Endothelial cell of umbilical vein (primary cell): ENCODE measurements at regions not wholly inside any gene's neighbourhood (a gene's known extent, or its start where the extent isn't known, plus 50 kb on each side); places are given as distances from the start of the nearest gene placed in this dataset.

ENCODE experiments used
- BruUV-seq: library from RNA; stranded (reverse); fragments of 400-500 nt; replicated peaks from 2 replicates; lab custom pipeline; 2021; lab: Mats Ljungman, UMichigan
- CTCF ChIA-PET: fragments of 300-600, 350-600 bp; sonication (Branson Sonifier 250); formaldehyde crosslinking; loops from one replicate; lab custom pipeline; 2021; ENCODE audit warnings: antibody characterized with exemption, inconsistent platforms; lab: Charles Lee
- POLR2A ChIA-PET: fragments of 300-600, 350-600 bp; sonication (Branson Sonifier 250); formaldehyde crosslinking; loops from one replicate; lab custom pipeline; 2021; ENCODE audit warnings: antibody characterized with exemption, inconsistent platforms; lab: Charles Lee
- DNase-seq: peaks from one replicate; pipeline ENCODE4 v3.0.0-alpha.2; 2011; ENCODE audit warnings: low read depth, low spot score
- FAIRE-seq: peaks from 2 replicates; lab custom pipeline; 2011; peaks lifted over from hg19 to GRCh38; lab: Jason Lieb, UNC
- H2AFZ ChIP-seq: 2 replicates; pipeline ENCODE4 v1.6.0; 2012; ENCODE audit warnings: low read depth, low read length, control low read depth, inconsistent platforms
- H3K27ac ChIP-seq: 2 replicates; pipeline ENCODE4 v1.5.1; 2011; ENCODE audit warnings: low read depth, mild to moderate bottlenecking, control low read depth, low read length, moderate library complexity; ENCODE audit not compliant: insufficient read depth
- H3K27me3 ChIP-seq, 2 experiments: 2 replicates each; pipeline versions ENCODE4 v1.6.0 to v1.6.1; 2011; ENCODE audit warnings: low read length in 2 of 2, mixed read lengths in 1 of 2; ENCODE audit not compliant: control insufficient read depth in 2 of 2, insufficient read depth in 2 of 2
- H3K36me3 ChIP-seq, 2 experiments: 2 replicates in 1 of 2; 3 replicates in 1 of 2; pipeline ENCODE4 v1.5.1; 2011; ENCODE audit warnings: low read length in 2 of 2, mild to moderate bottlenecking in 1 of 2, moderate library complexity in 1 of 2; ENCODE audit not compliant: control insufficient read depth in 2 of 2, insufficient read depth in 2 of 2; ENCODE audit errors: extremely low read depth in 1 of 2
- H3K4me1 ChIP-seq: 3 replicates; pipeline ENCODE4 v1.5.1; 2011; ENCODE audit warnings: mild to moderate bottlenecking, low read length; ENCODE audit not compliant: control insufficient read depth, insufficient read depth; ENCODE audit errors: extremely low read depth
- H3K4me2 ChIP-seq: 2 replicates; pipeline ENCODE4 v1.6.1; 2011; ENCODE audit warnings: low read length, control low read depth, mixed read lengths; ENCODE audit not compliant: insufficient read depth
- H3K4me3 ChIP-seq, 3 experiments: fragments of 200-600 bp in 1 of 3; sonication (generic), shearing (Covaris generic) in 1 of 3; replicated peaks in 1 of 3; 2 replicates each; pipeline ENCODE4 v1.5.1; 2011 to 2016; ENCODE audit warnings: control low read depth in 3 of 3, low read length in 3 of 3, mild to moderate bottlenecking in 2 of 3, inconsistent platforms in 1 of 3, low read depth in 1 of 3, moderate library complexity in 1 of 3; ENCODE audit not compliant: insufficient read depth in 1 of 3
- H3K79me2 ChIP-seq: 2 replicates; pipeline ENCODE4 v1.6.0; 2012; ENCODE audit warnings: low read length, inconsistent platforms; ENCODE audit not compliant: control insufficient read depth, insufficient read depth
- H3K9ac ChIP-seq: replicated peaks from 2 replicates; pipeline ENCODE3; 2011; ENCODE audit warnings: low read length, control low read depth; ENCODE audit not compliant: insufficient read depth; ENCODE audit errors: extremely low read depth
- H3K9me1 ChIP-seq: replicated peaks from 3 replicates; pipeline ENCODE4 v1.6.0; 2011; ENCODE audit warnings: mild to moderate bottlenecking, low read length; ENCODE audit not compliant: control insufficient read depth, insufficient read depth; ENCODE audit errors: extremely low read depth
- H3K9me3 ChIP-seq: replicated peaks from 2 replicates; pipeline ENCODE4 v1.5.1; 2012; ENCODE audit warnings: low read length, inconsistent platforms; ENCODE audit not compliant: control insufficient read depth, insufficient read depth
- H4K20me1 ChIP-seq: replicated peaks from 2 replicates; pipeline ENCODE3; 2011; ENCODE audit warnings: mild to moderate bottlenecking, low read length; ENCODE audit not compliant: control insufficient read depth, insufficient read depth; ENCODE audit errors: extremely low read depth
- EZH2 ChIP-seq: IDR thresholded peaks from 2 replicates; pipeline ENCODE4 v1.6.1; 2012; ENCODE audit warnings: borderline replicate concordance, low read depth, mild to moderate bottlenecking, moderate library complexity, low read length, inconsistent platforms; ENCODE audit not compliant: severe bottlenecking
- FOS ChIP-seq: IDR thresholded peaks from 2 replicates; pipeline ENCODE4 v1.6.1; 2011; ENCODE audit warnings: mild to moderate bottlenecking, low read length, moderate library complexity, borderline replicate concordance; ENCODE audit not compliant: insufficient read depth
- GATA2 ChIP-seq: IDR thresholded peaks from 2 replicates; pipeline ENCODE4 v1.7.0; 2011; ENCODE audit warnings: low read depth, mild to moderate bottlenecking, moderate library complexity, mixed read lengths, low read length; ENCODE audit not compliant: insufficient read length, insufficient read depth
- JUN ChIP-seq: IDR thresholded peaks from 2 replicates; pipeline ENCODE4 v1.6.1; 2011; ENCODE audit warnings: borderline replicate concordance, low read depth; ENCODE audit not compliant: insufficient read length, insufficient read depth
- MAX ChIP-seq: IDR thresholded peaks from 2 replicates; pipeline ENCODE4 v1.6.1; 2011; ENCODE audit not compliant: insufficient read depth, insufficient read length
- MYC ChIP-seq: IDR thresholded peaks from one replicate; pipeline ENCODE4 v1.6.1; 2011; ENCODE audit warnings: mild to moderate bottlenecking, low read depth, low read length
- POLR2A ChIP-seq: IDR thresholded peaks from 2 replicates; pipeline ENCODE4 v1.6.1; 2012; ENCODE audit warnings: low read depth, mild to moderate bottlenecking, control low read depth, low read length
- POLR2AphosphoS5 ChIP-seq: IDR thresholded peaks from 2 replicates; pipeline ENCODE4 v1.6.1; 2012; ENCODE audit warnings: low read depth, mild to moderate bottlenecking, control low read depth, low read length, moderate library complexity; ENCODE audit not compliant: insufficient read depth
- dilution Hi-C: fragments of 300-500 bp; cut with MboI; formaldehyde crosslinking; loops from one replicate; pipeline ENCODE4 v1.15.0; 2019; ENCODE audit warnings: low sequenced_read_pairs; ENCODE audit not compliant: extremely low pct_ligation_motif_present
- intact Hi-C: fragments of 100-400 bp; cut with micrococcal nuclease; formaldehyde crosslinking; loops from one replicate; pipeline ENCODE4 v1.10.0; 2022
- TF ChIP-seq, protein P1 (sequence below), 2 donors: IDR thresholded peaks; 1 replicate in 1 of 2; 2 replicates in 1 of 2; pipeline ENCODE4 v1.5.1; 2011; ENCODE audit warnings: low read length in 2 of 2, mild to moderate bottlenecking in 2 of 2, moderate library complexity in 2 of 2, control low read depth in 1 of 2, inconsistent platforms in 1 of 2, low read depth in 1 of 2; ENCODE audit not compliant: insufficient read depth in 1 of 2; ENCODE audit errors: extremely low read depth in 1 of 2

GRCh38 chr3:181432992-181433391, 278.7 kb upstream of the SOX2 start:
- H3K36me3 ChIP-seq, result no peaks in the 10 kb centered on the region
- H3K4me3 ChIP-seq, result no peak overlapping the region
- POLR2A ChIA-PET, result no interaction called here
- no peaks in the 10 kb centered on the region for H3K9me1 ChIP-seq
- DNase-seq (no peak), FAIRE-seq (no peak)
- dilution Hi-C loops (no loop called here), intact Hi-C loops (no loop called here)
- no peak overlapping the region for H2AFZ ChIP-seq
- TF ChIP-seq MAX (no peak), GATA2 (no peak), FOS (no peak), EZH2 (no peak), MYC (no peak), POLR2A (no peak), JUN (no peak), POLR2AphosphoS5 (no peak)
- TF ChIP-seq, protein P1, sequence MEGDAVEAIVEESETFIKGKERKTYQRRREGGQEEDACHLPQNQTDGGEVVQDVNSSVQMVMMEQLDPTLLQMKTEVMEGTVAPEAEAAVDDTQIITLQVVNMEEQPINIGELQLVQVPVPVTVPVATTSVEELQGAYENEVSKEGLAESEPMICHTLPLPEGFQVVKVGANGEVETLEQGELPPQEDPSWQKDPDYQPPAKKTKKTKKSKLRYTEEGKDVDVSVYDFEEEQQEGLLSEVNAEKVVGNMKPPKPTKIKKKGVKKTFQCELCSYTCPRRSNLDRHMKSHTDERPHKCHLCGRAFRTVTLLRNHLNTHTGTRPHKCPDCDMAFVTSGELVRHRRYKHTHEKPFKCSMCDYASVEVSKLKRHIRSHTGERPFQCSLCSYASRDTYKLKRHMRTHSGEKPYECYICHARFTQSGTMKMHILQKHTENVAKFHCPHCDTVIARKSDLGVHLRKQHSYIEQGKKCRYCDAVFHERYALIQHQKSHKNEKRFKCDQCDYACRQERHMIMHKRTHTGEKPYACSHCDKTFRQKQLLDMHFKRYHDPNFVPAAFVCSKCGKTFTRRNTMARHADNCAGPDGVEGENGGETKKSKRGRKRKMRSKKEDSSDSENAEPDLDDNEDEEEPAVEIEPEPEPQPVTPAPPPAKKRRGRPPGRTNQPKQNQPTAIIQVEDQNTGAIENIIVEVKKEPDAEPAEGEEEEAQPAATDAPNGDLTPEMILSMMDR (IDR thresholded peaks at IDR 0.05; ENCODE audit: extremely low read depth in 1 of 2, insufficient read depth in 1 of 2, low read depth in 1 of 2, low read length in 2 of 2), result no peak
- no peaks in the 10 kb centered on the region for H3K9me3 ChIP-seq
- no TSS peak for BruUV-seq
- H3K4me2 ChIP-seq, result no peak overlapping the region
- no peak overlapping the region for H3K27ac ChIP-seq
- no peak overlapping the region for H3K9ac ChIP-seq
- no peaks in the 10 kb centered on the region for H4K20me1 ChIP-seq
- no peaks in the 10 kb centered on the region for H3K27me3 ChIP-seq
- CTCF ChIA-PET, result interaction anchor here (0.6 kb wide), 1 partner anchor 177 kb away, joined by 3 read pairs; no protein-coding TSS in a partner anchor
- no peaks in the 10 kb centered on the region for H3K79me2 ChIP-seq
- H3K4me1 ChIP-seq, result no peaks in the 10 kb centered on the region
